NCI-H1105 (cell line): ENCODE measurements at regions not wholly inside any gene's neighbourhood (a gene's known extent, or its start where the extent isn't known, plus 50 kb on each side); places are given as distances from the start of the nearest gene placed in this dataset.

Source experiments
- DNase-seq: peaks from one replicate; lab custom pipeline; 2025; lab: John Stamatoyannopoulos, UW

GRCh38 chrX:129077424-129078170 lies 445.7 kb downstream of the SMARCA1 start:
- DNase-seq: no peak

GRCh38 chrX:129071390-129071789 lies 451.9 kb downstream of the SMARCA1 start:
- DNase-seq: no peak

- DNase-seq: no peak
Measured at GRCh38 chrX:129065895-129066294, 457.4 kb downstream of the SMARCA1 start.

- no peak for DNase-seq
Measured at GRCh38 chrX:129058405-129058804, 464.9 kb downstream of the SMARCA1 start.

- no peak for DNase-seq
Measured at GRCh38 chrX:129043138-129043537, 480.2 kb downstream of the SMARCA1 start.

GRCh38 chrX:129041319-129041718 lies 482.0 kb downstream of the SMARCA1 start:
- no peak for DNase-seq

GRCh38 chrX:129040124-129040523 lies 483.2 kb downstream of the SMARCA1 start:
- no peak for DNase-seq

- no peak for DNase-seq
Measured at GRCh38 chrX:129039176-129039575, 484.1 kb downstream of the SMARCA1 start.

GRCh38 chrX:129037389-129037788 lies 485.9 kb downstream of the SMARCA1 start:
- no peak for DNase-seq

GRCh38 chrX:129035180-129035579 lies 488.1 kb downstream of the SMARCA1 start:
- no peak for DNase-seq

- no peak for DNase-seq
Measured at GRCh38 chrX:129034196-129034595, 489.1 kb downstream of the SMARCA1 start.

- no peak for DNase-seq
Measured at GRCh38 chrX:129026202-129026601, 497.1 kb downstream of the SMARCA1 start.

GRCh38 chrX:129025376-129025775 lies 497.9 kb downstream of the SMARCA1 start:
- no peak for DNase-seq

GRCh38 chrX:129019412-129019811 lies 503.9 kb downstream of the SMARCA1 start:
- no peak for DNase-seq

GRCh38 chrX:129015381-129015780 lies 507.9 kb downstream of the SMARCA1 start:
- no peak for DNase-seq

GRCh38 chrX:129013574-129013973 lies 509.7 kb downstream of the SMARCA1 start:
- DNase-seq: no peak

- DNase-seq: no peak
Measured at GRCh38 chrX:129007631-129008030, 515.7 kb downstream of the SMARCA1 start.

- no peak for DNase-seq
Measured at GRCh38 chrX:129006491-129006890, 516.8 kb downstream of the SMARCA1 start.

- no peak for DNase-seq
Measured at GRCh38 chrX:129000797-129001196, 522.5 kb downstream of the SMARCA1 start.

- peak; percentile 8 for DNase-seq
Measured at GRCh38 chrX:129000018-129000417, 523.3 kb downstream of the SMARCA1 start.

- no peak for DNase-seq
Measured at GRCh38 chrX:128992107-128992971, 531.0 kb downstream of the SMARCA1 start.

- DNase-seq: peak; percentile 0
Measured at GRCh38 chrX:128975745-128976144, 547.5 kb downstream of the SMARCA1 start.

GRCh38 chrX:128973033-128973432 lies 550.3 kb downstream of the SMARCA1 start:
- DNase-seq: no peak
